Activated CD4-positive, alpha-beta memory T cell treated with anti-CD3 and anti-CD28 coated beads, Interleukin-2, amount 10 ng/mL, durations not matched to agents 7 days and 5 days (primary cell): ENCODE measurements at regions not wholly inside any gene's neighbourhood (a gene's known extent, or its start where the extent isn't known, plus 50 kb on each side); places are given as distances from the start of the nearest gene placed in this dataset.

Source experiments
- CTCF ChIA-PET: fragments of 350-600 bp; sonication (Branson Sonifier 250); formaldehyde crosslinking; loops from one replicate; lab custom pipeline; 2021; ENCODE audit warnings: antibody characterized with exemption, inconsistent platforms; lab: Charles Lee
- POLR2A ChIA-PET: fragments of 350-600 bp; sonication (Branson Sonifier 250); formaldehyde crosslinking; loops from one replicate; lab custom pipeline; 2021; ENCODE audit warnings: antibody characterized with exemption; lab: Charles Lee
- DNase-seq: peaks from one replicate; pipeline ENCODE4 v3.0.0-alpha.2; 2020
- H3K27ac Mint-ChIP-seq: one replicate; pipeline ENCODE4 v1.8.0; 2021; ENCODE audit warnings: mild to moderate bottlenecking, mixed read lengths
- H3K27me3 Mint-ChIP-seq: one replicate; pipeline ENCODE4 v1.8.0; 2021; ENCODE audit warnings: mixed read lengths
- H3K36me3 Mint-ChIP-seq: one replicate; pipeline ENCODE4 v1.8.0; 2021; ENCODE audit warnings: low read depth, mixed read lengths
- H3K4me1 Mint-ChIP-seq: one replicate; pipeline ENCODE4 v1.8.0; 2021; ENCODE audit warnings: mixed read lengths
- H3K4me3 Mint-ChIP-seq: one replicate; pipeline ENCODE4 v1.8.0; 2021; ENCODE audit warnings: mild to moderate bottlenecking, mixed read lengths
- H3K9me3 Mint-ChIP-seq: one replicate; pipeline ENCODE4 v1.8.0; 2021; ENCODE audit warnings: mixed read lengths

DNA sequence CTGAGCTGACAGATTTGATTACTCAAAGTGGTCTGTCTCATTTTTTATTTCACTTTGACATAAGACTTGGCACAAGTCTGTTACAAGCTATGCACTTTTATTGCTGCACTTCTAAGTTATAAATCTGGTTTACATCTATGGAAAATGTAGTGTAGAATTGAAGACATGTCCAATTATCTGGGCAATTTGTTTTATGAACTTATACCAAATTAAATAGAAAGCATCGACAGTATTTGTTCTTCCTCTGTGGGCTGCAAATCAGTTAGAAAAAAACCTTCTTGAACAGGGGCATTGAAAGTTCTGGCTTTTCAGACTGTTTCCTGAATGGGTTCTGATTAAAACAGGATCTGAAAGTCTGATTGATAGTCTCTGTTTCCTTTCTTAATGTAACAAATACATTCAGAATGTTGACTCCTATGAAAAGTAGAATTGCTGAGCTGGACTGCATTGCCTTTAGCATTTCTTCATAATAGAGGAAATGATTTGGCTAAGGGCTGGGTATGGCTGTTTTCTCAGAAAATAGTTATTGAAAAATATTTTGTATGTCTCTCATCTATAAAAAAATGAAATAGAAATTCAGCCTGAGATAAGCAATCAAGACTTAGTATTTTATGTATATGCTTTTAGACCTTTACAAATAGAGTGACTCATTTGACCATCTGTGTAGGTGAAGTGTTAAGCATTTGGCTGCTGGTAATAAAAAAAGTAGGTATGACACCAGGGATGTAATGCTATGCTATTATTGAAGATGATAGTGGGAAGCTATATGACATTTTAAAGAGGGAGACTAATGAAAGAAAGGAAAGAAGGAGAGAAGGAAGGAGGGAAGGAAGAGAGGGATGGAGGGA lies 210.9 kb upstream of the SPRY2 start:
- Mint-ChIP-seq H3K4me1 (no peaks in the 10 kb centered on the region), H3K27me3 (no peaks in the 10 kb centered on the region), H3K27ac (no peak overlapping the region), H3K9me3 (peaks cover 3% of the 10 kb centered on the region), H3K4me3 (no peak overlapping the region), H3K36me3 (no peaks in the 10 kb centered on the region)
- CTCF ChIA-PET, result no interaction called here
- POLR2A ChIA-PET, result no interaction called here
- DNase-seq, result no peak

DNA sequence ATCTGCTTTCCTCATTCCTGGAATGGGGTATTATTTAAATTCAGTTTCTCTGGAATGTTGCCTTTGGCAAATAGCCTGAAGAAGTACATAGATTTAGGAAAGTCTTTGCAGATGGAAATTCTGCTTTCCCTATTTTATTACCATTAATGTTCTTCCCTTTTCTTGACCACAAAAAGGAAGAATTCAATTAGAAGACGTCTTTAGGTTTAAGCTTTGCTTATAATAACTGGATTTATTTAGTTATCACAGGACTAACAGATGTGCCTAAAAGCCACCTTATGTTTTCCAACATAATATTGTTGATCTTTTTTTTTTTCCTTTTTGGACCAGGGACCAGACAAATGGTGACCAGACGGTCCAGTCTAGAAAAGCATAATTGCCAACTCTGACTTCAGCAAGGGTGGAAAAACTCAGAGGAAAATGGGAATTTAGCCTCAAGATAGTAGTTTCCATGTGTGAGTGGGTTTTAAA lies 210.1 kb upstream of the SPRY2 start:
- Mint-ChIP-seq H3K36me3 (no peaks in the 10 kb centered on the region), H3K4me3 (no peak overlapping the region), H3K4me1 (no peaks in the 10 kb centered on the region), H3K9me3 (peaks cover 3% of the 10 kb centered on the region), H3K27ac (no peak overlapping the region), H3K27me3 (no peaks in the 10 kb centered on the region)
- no peak for DNase-seq
- CTCF ChIA-PET, result no interaction called here
- POLR2A ChIA-PET, result no interaction called here

DNA sequence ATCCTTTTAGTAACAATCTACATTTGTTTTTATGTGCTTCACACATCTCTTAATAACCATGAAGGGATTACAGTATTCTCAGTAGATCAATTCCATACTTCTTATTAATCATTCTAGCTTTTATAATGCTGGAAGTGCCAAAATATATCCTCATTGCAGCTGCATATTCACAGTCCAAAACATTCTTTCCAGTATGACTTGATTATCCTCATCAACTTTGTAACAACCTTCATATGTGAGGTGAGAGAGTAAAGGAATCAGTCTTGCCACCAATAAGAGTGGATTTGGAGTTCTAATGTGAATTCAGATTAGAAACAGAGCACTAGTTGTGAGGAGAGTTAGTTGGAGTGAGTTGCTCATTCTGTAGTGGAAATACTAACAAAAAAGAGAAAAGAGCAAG lies 208.0 kb upstream of the SPRY2 start:
- DNase-seq, result no peak
- Mint-ChIP-seq H3K4me3 (no peak overlapping the region), H3K27me3 (no peaks in the 10 kb centered on the region), H3K4me1 (no peaks in the 10 kb centered on the region), H3K36me3 (no peaks in the 10 kb centered on the region), H3K9me3 (peaks cover 12% of the 10 kb centered on the region), H3K27ac (no peak overlapping the region)
- ChIA-PET CTCF (no interaction called here), POLR2A (no interaction called here)

DNA sequence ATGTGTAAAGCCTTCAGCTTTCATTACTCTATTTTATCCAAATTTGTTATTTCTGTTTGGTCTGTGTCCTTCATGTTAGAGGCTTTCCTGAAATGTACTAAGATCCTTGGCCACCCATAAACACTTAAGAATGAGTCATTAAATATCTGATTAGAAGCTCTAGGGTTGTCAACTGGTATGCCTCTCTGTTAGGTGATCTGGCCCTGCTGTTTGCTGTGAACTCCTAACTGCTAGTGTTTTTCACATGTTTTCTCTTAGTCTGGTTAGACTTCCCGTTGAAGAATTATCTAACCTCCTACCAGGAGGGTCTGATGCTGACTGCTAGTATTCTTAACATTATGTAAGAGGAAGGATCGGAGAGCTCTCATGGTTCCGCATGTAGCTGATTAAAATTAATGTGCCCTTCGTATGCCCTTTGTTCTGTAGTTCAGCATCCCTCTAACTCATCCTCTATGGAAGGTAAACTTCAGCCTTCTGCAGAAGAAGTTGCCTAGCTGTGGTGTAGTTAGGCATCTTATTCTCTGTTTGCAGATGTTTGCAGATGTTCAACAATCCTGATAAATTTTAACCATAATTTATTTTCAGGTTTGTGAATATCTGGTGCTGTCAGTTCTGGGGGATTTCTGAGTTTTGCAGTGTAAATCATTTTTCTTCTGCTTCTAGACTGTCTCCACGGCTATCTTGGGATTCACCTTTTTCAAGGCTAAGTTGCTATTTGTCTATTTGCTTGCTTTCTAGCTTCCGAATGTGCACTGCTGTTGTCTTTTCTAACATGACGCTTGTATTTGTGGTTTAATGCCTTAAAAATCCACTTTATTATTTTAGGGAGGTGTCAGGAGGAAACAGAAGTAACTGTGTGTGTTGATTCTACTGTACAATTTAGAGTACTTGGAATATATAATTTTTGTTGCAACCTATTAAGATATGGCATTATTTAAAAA lies 207.2 kb upstream of the SPRY2 start:
- Mint-ChIP-seq H3K27ac (no peak overlapping the region), H3K36me3 (no peaks in the 10 kb centered on the region), H3K9me3 (peaks cover 12% of the 10 kb centered on the region), H3K4me3 (no peak overlapping the region), H3K27me3 (no peaks in the 10 kb centered on the region), H3K4me1 (no peaks in the 10 kb centered on the region)
- CTCF ChIA-PET, result no interaction called here
- POLR2A ChIA-PET, result no interaction called here
- DNase-seq, result no peak

DNA sequence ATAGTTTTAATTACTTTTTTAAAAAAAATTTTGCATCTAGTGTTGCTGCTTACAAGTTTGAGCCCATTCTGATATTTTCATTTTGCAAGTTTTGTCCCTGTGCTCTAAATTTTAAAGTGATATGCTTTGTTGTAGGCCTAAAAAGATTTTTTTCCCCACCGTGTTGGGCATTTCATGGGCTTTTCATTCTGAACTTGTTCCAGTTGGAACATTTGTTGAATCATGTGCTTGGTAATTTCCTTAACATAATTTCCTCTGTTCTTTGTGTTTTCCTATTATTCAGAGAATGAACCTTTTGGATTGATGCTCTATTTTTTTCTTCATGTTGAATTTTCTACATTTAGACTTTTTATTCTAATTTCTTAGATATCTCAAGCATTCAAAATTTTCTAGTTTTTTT lies 206.4 kb upstream of the SPRY2 start:
- no peak overlapping the region for H3K4me3 Mint-ChIP-seq
- no peak overlapping the region for H3K27ac Mint-ChIP-seq
- ChIA-PET POLR2A (no interaction called here), CTCF (no interaction called here)
- no peaks in the 10 kb centered on the region for H3K4me1 Mint-ChIP-seq
- peaks cover 14% of the 10 kb centered on the region for H3K9me3 Mint-ChIP-seq
- no peaks in the 10 kb centered on the region for H3K36me3 Mint-ChIP-seq
- DNase-seq, result no peak
- H3K27me3 Mint-ChIP-seq, result no peaks in the 10 kb centered on the region

DNA sequence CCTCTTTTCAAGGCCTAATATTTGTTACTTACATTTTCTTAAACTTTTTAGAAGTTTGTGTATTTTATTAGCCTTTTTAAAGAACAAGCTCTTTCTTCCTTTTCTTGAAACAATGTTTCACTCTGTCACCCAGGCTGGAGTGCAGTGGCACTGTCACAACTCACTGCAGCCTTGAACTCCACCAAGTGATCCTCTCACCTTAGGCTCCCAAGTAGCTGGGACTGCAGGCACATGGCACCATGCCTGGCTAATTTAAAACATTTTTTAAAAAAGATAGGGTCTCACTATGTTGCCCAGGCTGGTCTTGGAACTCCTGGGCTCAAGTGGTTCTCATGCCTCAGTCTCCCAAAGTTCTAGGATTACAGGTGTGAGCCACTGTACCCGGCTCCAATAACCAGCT lies 192.2 kb upstream of the SPRY2 start:
- H3K9me3 Mint-ChIP-seq, result peaks cover 2% of the 10 kb centered on the region
- no peaks in the 10 kb centered on the region for H3K36me3 Mint-ChIP-seq
- no peak overlapping the region for H3K27ac Mint-ChIP-seq
- CTCF ChIA-PET, result no interaction called here
- H3K4me3 Mint-ChIP-seq, result no peak overlapping the region
- DNase-seq, result no peak
- no peaks in the 10 kb centered on the region for H3K27me3 Mint-ChIP-seq
- POLR2A ChIA-PET, result no interaction called here
- no peaks in the 10 kb centered on the region for H3K4me1 Mint-ChIP-seq

DNA sequence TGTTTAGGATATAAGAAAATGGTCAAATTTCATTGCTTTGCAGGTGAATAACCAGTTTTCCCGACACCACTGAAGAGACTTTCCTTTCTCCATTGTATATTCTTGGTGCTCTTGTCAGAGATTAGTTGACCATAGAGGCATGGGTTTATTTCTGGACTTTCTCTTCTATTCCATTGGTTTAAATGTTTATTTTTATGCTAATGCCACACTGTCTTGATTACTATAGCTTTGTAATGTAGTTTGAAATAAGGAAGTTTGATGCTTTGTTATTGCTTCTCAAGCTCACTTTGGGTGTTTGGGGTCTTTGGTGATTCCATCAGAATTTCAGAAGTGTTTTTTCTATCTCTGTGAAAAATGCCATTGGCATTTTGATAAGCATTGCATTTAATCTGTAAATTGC lies 190.0 kb upstream of the SPRY2 start:
- Mint-ChIP-seq H3K36me3 (no peaks in the 10 kb centered on the region), H3K4me1 (no peaks in the 10 kb centered on the region), H3K9me3 (peaks cover 2% of the 10 kb centered on the region), H3K27ac (no peak overlapping the region), H3K4me3 (no peak overlapping the region), H3K27me3 (no peaks in the 10 kb centered on the region)
- CTCF ChIA-PET, result no interaction called here
- POLR2A ChIA-PET, result no interaction called here
- DNase-seq, result no peak

DNA sequence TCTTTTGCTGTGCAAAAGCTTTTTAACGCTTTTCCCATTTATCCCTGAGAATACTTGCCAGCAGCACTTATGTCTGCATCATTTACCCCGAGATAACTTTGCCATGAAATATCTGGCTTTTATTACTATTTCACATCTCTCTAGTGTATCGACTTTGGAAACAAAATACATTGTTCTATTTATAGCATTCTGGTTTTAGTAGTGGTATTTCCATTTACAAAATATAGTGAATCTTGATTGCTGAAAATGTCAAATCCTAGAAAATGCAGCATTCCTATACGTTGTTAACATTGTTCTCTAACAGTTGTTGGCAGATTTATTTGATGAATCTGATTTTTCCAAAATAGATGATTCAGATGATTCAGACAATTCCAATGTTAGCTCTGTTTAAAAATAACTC lies 189.3 kb upstream of the SPRY2 start:
- Mint-ChIP-seq H3K27ac (no peak overlapping the region), H3K4me1 (no peaks in the 10 kb centered on the region), H3K9me3 (peaks cover 2% of the 10 kb centered on the region), H3K36me3 (no peaks in the 10 kb centered on the region), H3K4me3 (no peak overlapping the region), H3K27me3 (no peaks in the 10 kb centered on the region)
- CTCF ChIA-PET, result no interaction called here
- POLR2A ChIA-PET, result no interaction called here
- no peak for DNase-seq

DNA sequence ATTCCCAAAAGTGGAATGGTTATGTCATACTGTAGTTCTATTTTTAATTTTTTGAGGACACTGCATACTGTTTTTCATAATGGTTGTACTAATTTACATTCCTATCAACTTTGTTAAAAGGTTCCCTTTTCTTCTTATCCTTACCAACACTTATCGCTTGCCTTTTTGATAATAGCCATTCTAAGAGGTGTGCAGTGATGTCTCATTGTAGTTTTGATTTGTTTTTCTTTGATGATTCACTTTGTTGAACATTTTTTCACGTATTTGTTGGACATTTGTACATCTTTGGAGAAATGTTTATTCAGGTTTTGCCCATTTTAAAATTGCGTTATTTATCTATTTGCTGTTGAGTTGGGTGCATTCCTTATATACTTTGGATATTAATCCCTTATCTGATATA lies 188.8 kb upstream of the SPRY2 start:
- H3K36me3 Mint-ChIP-seq, result no peaks in the 10 kb centered on the region
- CTCF ChIA-PET, result no interaction called here
- no peak for DNase-seq
- no peaks in the 10 kb centered on the region for H3K27me3 Mint-ChIP-seq
- no peak overlapping the region for H3K4me3 Mint-ChIP-seq
- POLR2A ChIA-PET, result no interaction called here
- H3K4me1 Mint-ChIP-seq, result no peaks in the 10 kb centered on the region
- peaks cover 2% of the 10 kb centered on the region for H3K9me3 Mint-ChIP-seq
- H3K27ac Mint-ChIP-seq, result no peak overlapping the region

DNA sequence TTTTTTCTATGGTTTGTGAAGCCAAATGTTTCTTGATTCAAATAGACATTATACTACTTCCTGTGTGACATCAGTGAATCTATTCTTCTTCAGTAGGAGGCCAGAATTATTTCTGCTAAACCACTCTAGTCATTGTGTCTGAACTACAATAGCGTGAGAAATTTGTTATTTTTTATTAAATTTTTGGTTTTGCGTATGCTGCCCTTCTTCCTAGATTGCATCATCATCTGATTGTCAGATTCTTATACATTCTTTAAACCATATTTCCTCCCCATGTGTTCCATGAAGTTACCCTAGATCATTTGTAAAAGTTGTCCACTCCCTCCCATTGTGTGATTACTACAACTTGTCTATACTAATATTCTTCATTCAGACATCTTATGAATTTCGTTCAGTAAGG lies 187.8 kb upstream of the SPRY2 start:
- H3K4me1 Mint-ChIP-seq, result no peaks in the 10 kb centered on the region
- H3K4me3 Mint-ChIP-seq, result no peak overlapping the region
- no peak overlapping the region for H3K27ac Mint-ChIP-seq
- no peaks in the 10 kb centered on the region for H3K27me3 Mint-ChIP-seq
- POLR2A ChIA-PET, result no interaction called here
- DNase-seq, result no peak
- peaks cover 2% of the 10 kb centered on the region for H3K9me3 Mint-ChIP-seq
- CTCF ChIA-PET, result no interaction called here
- no peaks in the 10 kb centered on the region for H3K36me3 Mint-ChIP-seq

DNA sequence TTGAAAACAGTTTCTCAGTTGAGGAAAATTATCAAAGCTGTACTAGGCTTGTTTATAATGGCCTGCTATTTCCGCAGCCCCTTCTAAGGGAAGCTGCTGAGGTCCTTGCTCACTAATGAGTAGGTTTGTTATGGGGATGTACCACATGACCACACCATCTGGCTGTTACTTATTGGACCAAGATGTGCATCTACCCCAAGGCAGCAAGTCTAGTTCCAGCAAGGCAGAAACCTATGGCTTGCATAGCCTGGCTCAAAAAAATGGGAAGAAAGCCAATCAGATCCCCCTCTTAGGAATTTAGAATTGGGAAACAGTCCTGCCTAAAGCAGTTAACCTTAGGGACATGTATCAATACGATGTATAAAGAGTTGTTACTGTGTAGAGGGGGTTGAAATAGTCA lies 186.5 kb upstream of the SPRY2 start:
- Mint-ChIP-seq H3K4me3 (no peak overlapping the region), H3K4me1 (no peaks in the 10 kb centered on the region), H3K27ac (no peak overlapping the region), H3K9me3 (peaks cover 2% of the 10 kb centered on the region), H3K36me3 (no peaks in the 10 kb centered on the region), H3K27me3 (no peaks in the 10 kb centered on the region)
- CTCF ChIA-PET, result no interaction called here
- POLR2A ChIA-PET, result no interaction called here
- DNase-seq, result no peak

DNA sequence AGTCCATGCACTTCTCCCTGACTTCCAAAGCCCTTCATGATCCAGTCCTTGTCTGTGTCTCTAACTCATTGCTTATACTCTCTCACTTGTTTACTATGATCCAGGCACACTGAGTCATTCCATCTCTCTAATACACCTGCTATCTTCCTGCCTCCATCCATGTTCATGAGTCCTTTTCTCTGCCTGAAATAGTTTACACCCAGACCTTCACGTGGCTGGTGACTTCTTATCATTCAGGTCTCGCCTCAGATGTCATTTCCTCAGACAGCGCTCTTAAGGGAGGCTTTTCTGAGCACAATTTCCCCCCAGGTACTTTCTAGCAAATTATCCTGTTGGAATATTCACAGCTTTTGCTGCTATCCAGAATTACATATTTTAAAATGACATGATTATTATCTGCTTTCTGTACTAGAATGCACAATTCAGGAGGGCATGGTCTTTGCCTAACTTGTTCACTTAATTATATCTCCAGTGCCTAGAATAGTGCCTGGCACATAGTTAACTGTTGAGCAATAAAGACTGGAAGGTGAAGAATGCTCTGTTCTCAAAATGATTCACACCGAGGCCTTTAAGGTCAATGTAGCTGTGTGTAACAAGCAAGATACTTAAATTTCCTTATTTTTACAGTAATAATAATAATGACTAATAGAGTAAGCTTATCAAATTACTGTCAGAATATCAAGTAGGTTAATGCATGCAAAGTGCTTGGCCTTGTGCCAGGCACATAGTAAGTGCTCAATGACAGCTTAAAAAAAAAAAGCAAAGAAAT lies 183.7 kb upstream of the SPRY2 start:
- H3K36me3 Mint-ChIP-seq, result no peaks in the 10 kb centered on the region
- DNase-seq, result no peak
- ChIA-PET CTCF (no interaction called here), POLR2A (no interaction called here)
- peaks cover 2% of the 10 kb centered on the region for H3K9me3 Mint-ChIP-seq
- H3K27me3 Mint-ChIP-seq, result no peaks in the 10 kb centered on the region
- no peak overlapping the region for H3K4me3 Mint-ChIP-seq
- no peaks in the 10 kb centered on the region for H3K4me1 Mint-ChIP-seq
- no peak overlapping the region for H3K27ac Mint-ChIP-seq

DNA sequence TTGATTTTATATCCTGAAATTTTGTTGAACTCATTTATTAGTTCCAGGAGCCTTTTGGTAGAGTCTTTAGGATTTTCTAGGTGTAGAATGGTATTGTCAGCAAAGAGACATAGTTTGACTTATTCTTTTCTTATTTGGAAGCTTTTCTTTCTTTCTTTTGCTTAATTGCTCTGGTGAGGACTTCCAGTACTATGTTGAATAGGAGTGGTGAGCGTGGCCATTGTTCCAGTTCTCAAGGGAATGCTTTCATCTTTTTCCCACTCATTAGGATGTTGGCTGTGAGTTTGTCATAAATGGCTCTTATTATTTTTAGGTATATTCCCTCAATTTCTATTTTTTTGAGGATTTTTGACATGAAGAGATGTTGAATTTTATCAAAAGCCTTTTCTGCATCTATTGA lies 182.2 kb upstream of the SPRY2 start:
- H3K4me3 Mint-ChIP-seq, result no peak overlapping the region
- H3K36me3 Mint-ChIP-seq, result no peaks in the 10 kb centered on the region
- no peaks in the 10 kb centered on the region for H3K27me3 Mint-ChIP-seq
- CTCF ChIA-PET, result no interaction called here
- no peaks in the 10 kb centered on the region for H3K4me1 Mint-ChIP-seq
- H3K9me3 Mint-ChIP-seq, result peaks cover 6% of the 10 kb centered on the region
- POLR2A ChIA-PET, result no interaction called here
- DNase-seq, result no peak
- H3K27ac Mint-ChIP-seq, result no peak overlapping the region
